Hematopoietic multipotent progenitor cell treated with erythropoietin and hydrocortisone succinate and interleukin-3 and kit ligand, for 6 days (in vitro differentiated cells): ENCODE measurements at regions not wholly inside any gene's neighbourhood (a gene's known extent, or its start where the extent isn't known, plus 50 kb on each side); places are given as distances from the start of the nearest gene placed in this dataset.

Experiments used
- DNase-seq: peaks from one replicate; pipeline ENCODE4 v3.0.0-alpha.2; 2015

DNA sequence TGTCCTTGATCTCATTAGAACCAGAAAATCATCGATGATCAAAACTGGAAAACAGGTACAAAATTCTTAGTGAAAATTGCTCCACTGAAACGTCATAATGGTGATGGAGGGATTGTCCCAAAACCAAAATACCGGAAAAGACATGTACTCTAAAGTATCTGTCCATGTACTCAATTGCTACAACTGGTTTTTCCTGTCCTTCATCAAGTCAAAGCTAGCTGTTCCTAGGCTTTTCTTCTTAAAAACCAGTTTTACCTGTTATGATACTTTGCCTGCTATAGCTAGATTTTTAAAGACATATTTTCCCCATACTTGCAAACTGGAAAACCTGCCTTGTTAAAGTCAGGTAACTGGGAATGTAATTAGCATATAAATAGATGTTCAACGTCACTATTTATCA is 50.5 kb upstream of the LRRC1 start:
- DNase-seq = no peak

DNA sequence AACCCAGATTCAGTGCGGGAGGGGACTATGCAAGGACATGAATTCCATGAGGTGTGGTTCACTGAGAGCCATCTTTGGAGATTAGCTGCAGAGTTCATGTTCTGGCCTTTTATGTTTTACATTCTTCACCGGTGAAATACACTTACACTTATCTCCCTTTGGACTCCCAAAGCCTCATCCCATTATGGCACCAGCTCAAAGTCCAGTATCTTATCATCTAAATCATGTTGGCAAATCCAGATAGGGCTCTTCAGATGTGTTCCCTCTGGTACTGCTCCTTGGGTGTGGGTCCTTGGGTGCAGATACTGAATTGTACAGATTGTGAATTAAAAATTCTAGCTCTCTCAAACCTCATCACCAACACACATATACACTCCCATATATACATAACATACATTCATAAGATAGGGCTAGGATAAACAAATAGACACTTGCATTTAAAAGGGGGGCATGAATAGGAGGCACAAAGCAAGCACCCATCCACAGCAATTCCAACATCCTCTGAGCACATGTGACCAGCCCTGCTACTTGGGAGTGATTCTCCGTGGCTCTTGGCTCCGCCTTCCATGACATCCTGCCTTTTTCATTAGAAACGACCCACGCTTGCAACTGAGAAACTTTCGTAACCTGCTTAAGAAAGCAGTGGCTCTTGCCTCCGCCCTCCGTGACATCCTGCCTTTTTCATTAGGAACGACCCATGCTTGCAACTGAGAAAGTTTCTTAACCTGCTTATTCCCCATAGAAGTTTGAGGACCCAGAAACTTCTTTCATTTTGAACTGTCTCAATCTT is 53.6 kb upstream of the LRRC1 start:
- no peak for DNase-seq

DNA sequence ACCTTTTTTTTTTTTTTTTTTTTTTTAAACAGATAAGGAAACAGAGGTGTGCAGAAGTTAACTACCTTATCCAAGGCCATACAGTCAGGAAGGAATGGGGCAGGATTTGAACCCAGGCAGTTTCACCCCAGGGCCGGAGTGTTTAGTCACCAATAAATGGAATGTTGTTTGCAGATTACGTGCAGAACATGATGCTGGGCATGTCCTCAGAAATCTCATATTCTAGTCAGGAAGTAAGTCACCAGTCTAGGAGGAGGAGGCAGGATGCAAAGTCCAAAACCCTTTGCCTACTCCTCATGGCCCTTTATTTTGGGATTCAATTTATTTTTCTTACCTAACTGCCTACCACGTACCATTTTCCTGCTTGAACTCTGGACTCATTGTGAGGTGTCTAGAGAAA is 57.1 kb upstream of the LRRC1 start:
- no peak for DNase-seq

DNA sequence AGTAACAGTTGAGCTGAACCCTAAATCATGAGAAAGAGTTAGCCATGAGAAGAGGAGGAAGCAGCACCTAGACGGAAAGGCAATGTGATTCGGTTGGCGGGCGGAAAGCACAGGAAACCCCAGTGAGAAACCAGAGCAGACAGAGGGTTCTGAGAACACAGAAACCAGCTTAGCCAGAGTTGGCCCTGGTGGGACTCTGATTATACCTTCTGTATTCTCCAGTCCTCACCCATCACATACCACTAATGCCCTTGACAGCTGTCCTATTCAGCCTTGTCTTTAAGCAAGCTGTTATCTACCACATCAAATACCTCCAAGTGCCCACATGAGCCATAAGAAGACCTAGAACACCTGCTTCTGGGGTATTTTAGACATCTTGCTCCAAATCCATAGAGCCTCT is 58.9 kb upstream of the LRRC1 start:
- no peak for DNase-seq

DNA sequence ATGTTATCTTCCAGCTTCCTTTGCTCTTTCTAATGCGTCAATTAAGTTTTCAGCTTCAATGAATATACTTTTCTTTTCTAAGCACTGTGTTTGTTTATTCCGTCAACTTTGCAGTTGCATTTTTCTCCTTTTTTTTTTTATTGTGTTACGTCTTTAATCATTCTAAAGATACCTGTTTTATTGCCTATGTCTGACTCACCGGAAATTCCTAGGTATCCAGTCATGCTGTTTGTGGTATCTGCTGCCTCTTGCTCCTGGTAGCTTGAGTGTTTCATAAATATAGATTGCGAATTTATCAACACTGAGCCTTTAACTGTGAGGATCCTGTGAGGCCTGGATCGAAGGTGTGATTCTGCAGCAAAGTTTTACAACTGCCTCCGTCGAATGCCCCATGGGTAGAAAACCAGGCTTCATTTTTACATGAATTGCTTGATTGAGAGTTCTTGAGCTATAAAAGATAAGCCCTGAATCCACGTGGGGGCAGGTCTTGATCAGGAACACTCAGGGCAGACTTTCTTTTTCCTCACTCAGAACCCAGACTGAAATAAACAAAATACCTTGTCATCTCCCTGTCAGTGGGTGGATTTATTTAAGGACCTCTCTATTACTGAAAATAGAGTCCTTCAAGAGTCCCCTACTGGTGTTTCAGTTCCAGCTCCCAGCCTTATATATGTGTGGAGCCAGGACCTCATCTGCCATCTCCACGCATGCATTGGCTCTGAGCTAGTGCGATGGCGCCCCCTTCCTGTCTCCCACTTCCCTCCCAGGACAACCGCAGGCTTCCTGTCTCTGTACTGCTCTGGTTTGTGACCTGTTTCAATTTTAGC is 60.1 kb upstream of the LRRC1 start:
- peak; percentile 46 for DNase-seq

DNA sequence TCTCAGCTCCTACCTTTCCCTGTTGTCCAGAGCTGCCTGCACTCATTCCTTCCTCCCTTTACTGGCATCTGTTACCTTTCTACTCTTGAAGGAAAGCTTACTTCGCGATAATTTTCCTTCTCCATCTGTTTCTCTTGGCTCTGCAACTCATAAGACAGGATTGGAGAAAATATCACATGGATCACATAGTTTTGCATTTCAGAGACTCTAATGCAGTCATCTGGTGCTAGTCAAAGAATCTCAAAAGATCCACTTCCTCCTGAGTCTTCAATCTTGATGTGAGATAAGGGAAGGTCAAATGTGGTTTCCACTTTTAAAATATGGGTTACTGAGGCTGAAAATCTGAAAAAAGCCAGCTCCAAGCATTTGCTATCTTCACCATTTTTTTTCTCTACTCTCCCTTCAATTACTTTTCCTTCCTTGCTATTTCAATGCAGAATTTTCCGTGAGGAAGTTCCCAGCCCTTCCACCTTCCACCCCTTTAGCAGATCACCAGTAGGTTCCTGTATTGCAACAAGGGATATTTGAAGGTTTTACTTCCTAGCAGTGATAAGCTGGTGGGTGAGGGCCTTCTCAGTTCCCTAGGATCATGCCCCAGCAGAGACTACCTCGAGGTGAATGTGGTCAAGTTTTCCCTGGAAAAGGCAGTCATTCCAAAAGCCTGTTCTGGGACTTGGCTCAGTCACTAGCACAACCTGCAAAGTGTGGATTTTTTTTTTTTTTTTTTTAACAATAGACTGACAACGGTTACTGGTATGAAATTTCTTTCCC is 62.8 kb upstream of the LRRC1 start:
- no peak for DNase-seq

DNA sequence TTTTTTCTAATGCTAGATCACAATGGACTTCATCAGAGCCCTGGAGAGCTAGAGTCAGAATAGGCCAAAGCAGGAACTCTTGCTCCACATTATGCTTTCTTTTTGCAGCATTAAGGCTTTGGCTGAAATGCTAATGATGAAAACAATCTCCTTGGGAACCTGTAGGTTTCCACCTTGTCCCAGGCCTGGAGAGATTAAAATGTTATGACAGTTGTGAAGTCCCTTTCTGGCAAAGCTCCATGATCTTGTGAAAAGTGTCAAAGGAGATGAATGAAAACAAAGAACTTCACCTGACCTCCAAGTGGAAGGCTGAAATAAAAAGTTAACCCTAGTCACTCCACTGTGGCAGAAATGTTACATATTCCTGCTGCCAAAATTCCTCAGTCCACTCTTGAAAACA is 64.0 kb upstream of the LRRC1 start:
- no peak for DNase-seq

DNA sequence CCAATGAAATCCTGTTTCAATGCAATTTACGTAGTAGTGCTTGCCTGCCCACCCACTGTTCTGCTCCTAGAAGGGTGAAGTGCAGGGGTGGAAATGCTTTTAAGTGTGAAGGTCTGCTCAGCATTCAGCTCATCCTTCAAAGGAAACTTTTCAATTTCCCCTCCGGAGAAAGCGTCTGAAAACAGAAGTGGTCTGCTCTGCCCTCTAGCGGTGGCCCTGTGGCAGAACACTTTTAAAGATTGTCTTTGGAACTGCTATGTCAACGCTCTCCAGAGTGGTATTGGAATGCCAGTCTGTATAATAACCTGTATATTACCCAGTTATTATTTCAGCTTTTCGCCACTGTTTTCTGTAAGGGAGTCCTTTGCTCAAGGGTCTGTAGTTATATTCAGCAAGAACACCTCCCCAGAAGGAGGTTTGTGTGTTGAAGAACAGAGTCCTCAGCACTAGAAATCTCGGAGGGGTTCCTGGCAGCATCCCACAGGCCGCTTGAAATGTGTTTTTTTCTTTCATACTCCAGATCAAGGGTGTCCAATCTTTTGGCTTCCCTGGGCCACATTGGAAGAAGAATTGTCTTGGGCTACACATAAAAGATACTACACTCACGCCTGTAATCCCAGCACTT is 63.1 kb upstream of the KLHL31 start:
- DNase-seq = peak; percentile 81

DNA sequence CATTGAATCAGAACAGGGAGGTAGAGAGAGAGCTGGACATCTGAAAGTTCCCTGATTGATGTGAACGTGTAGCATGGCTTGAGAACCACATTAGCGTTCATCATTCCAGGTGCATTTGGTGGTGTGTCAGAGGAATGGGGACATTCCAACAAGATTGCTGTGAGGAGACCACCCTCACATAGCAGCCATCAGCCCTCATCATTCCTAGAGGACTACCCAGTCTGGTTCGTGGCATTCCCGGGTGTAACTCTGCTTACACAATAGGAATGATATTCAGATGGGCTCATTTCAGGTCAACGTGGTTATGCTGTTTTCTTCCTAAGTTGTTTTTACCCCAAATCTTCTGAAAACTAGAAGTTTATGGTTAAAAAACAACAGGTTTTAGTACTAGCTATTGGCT is 62.2 kb upstream of the KLHL31 start:
- DNase-seq = no peak

DNA sequence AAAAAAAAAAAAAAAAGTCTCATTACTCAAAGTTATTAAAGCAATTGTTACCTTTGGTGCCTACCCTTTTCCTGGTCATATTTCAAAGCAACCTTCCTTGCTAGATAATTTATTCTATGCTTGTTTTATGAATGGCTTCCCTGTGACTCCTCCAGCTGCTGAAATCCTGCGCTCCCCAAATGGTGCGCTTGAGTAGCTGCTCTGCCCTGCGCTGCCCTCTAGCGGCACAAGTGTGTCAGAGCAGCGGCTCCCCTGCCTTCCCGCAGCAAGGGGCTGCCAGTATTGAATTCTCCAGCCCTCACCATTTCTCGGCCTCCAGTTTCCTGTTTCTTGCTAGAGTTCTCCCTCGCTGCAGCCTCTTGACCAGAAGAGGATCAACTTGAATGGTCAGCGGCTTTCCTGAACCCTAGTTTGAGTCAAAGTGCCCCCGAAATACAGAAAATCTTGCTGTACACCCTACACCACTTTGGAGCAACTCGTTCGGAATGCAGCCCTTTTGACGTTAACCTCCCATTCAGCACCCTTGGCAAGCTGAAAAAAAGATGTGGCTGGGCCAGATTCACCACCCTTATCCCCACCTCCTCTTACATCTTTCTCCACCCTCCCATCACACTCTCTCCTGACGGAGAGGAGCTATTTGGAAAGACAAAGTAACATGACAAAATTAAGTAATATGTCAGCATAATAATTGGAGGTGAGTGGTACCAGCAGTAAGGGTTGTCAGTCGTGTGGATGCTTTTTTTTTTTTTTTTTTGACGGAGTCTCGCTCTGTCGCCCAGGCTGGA is 60.4 kb upstream of the KLHL31 start:
- peak; percentile 86 for DNase-seq

DNA sequence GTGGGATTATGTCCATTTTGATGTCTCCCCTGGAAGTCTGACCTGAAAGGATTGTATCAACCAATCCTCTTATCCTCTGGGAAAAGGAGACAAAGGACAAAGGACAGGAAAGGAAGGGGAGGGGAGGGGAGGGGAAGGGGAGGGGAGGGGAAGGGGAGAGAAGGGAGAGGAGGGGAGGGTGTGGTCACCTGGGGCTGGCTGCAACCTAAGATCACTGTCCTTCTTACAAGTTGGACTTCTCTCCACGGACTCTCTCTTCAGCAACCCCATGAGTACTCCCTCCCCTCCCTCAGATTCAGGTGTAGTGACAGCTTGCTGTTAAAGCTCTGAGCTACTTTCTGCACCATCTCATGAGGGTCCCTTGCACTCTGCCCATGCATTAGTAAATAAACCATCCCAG is 58.9 kb upstream of the KLHL31 start:
- no peak for DNase-seq

DNA sequence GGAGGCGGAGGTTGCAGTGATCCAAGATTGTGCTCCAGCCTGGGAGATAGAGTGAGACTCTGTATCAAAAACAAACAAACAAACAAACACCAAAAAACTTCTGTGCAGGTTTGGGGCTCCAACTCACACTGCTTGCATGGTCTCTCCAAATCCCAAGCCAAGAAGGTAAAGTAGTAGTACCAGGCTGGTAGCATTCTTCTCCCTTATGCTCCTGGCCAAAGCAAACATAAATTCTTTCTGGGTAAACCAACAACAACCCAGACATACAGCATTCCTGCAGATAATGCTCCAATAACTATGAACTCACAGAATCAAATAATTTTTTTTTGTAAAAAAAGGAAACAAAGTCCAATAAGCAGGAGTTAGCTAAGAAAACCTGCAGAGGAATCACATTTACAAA is 57.8 kb upstream of the KLHL31 start:
- DNase-seq = no peak

DNA sequence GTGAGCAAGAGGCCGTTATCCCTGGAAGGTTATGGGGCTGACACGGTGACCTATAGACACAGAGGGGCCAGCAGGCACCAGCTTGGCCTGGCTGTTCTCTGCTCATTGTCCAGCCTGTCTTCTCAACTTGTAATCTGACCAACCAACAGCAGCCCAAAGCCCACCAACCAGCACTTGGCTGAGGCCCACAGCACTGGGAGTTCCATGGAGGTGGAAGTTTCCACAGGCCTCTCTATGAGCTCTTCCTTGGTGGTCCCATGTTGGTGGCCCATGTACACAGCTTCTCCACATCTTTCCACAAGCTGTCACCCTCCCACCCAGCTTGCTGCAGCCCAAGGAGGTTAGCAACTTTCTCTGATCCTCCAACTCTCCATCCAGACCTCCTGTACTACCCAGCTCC is 56.2 kb upstream of the KLHL31 start:
- no peak for DNase-seq

DNA sequence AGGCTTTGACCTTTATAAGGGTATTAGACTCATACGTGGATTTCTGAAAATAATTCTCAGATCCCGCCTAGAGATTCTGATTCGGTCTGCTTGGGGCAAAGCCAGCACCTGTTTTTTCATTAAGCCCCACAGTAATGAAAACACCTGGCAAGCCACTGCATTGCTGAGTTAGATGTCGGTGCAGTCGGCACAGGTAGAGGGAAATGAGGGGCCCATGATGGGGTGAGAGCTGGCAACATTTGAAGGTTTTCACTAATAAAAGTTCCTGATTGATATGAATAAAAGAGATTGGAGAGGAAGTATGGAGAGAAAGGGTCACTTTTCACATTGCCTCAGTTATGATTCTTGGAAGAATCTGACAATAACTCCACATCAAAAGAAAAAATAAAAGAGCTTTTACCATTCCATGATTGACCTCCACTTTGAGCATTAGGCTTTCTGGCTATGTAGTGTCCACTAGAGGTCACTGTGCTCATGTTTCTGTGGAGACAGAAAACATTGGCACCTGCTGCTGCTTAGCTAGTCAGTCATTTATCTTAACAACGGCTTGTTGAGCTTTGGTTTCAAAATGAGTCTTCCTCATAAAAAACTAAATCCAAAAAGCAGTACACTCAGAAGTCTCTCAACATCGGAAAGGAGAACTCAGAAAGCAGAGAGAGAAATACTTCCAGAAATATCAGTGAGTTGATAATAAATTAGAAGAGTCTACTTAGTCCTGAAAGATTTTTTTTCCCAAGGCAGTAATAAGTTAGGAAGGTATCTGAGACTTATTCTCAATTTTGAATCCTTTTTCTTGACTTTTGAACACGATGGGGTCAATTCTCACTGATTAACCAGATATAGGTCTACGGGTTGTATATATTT is 53.3 kb upstream of the KLHL31 start:
- DNase-seq = peak; percentile 94

DNA sequence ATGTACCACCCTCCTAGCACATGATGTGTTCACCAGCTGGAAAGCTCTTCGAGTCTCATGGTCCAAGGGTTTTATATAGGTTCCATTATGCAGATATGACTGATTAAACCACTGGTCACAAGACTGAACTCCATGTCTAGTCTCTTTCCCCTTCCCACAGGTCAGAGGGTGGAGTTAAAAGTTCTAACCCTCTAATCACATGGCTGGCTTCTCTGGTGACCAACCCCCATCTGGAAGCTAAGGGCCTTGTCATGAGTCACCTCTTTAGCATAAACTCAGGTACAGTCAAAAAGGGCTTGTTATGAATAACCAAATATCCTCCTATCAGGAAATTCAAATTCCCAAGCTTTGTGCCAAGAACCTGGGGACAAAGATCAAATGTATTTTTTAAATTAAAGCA is 52.0 kb upstream of the KLHL31 start:
- DNase-seq = no peak

DNA sequence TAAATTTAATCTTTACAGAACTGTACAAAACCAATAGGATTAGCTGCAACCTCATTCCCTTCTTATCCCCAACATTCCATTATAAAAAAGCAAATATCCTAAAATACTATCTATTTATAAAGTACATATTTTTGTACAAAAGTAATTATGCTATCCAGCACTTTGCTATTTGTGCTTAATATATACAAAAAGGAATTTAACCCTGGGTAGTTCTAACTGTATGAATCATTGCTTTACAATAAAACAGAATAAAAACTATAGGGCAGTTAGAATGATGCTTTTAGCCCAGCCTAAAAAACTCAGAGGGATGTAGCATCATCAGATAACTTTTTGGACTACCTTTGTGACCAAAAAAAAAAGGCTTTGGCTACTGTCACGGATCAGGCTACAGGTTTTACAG is 49.9 kb upstream of the KLHL31 start:
- no peak for DNase-seq
